ENCODE measurements at regions not wholly inside any gene's neighbourhood (a gene's known extent, or its start where the extent isn't known, plus 50 kb on each side); places are given as distances from the start of the nearest gene placed in this dataset.

DNA sequence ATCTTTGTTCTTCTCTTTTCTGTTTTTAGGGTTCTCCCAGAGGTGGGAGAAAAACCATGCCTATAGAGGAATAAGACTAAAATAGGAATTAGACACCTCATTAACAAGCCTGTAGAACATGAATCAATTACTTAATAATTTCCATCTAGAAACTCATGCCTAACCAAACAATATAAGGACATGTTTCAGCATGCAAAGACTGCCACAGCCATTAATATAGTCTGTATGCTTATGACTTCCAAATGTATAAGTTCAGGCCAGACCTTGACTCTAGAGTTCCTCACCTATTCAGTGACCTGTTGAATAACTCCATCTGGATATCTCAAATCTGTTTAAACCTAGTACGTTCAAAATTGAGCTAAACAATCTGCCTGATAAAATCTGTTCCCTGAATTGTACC, 304.6 kb downstream of the BMP4 start:
- TF ChIP-seq, protein P1, sequence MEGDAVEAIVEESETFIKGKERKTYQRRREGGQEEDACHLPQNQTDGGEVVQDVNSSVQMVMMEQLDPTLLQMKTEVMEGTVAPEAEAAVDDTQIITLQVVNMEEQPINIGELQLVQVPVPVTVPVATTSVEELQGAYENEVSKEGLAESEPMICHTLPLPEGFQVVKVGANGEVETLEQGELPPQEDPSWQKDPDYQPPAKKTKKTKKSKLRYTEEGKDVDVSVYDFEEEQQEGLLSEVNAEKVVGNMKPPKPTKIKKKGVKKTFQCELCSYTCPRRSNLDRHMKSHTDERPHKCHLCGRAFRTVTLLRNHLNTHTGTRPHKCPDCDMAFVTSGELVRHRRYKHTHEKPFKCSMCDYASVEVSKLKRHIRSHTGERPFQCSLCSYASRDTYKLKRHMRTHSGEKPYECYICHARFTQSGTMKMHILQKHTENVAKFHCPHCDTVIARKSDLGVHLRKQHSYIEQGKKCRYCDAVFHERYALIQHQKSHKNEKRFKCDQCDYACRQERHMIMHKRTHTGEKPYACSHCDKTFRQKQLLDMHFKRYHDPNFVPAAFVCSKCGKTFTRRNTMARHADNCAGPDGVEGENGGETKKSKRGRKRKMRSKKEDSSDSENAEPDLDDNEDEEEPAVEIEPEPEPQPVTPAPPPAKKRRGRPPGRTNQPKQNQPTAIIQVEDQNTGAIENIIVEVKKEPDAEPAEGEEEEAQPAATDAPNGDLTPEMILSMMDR (IDR thresholded peaks at IDR 0.05; ENCODE audit: borderline replicate concordance, extremely low read depth, low read length, poor library complexity, severe bottlenecking), result no peak
- no peak for TF ChIP-seq EZH2 (IDR thresholded peaks at IDR 0.05; ENCODE audit: borderline replicate concordance, low read depth, low read length, severe bottlenecking)

Data from DND-41 (cell line).